GM21717 (cell line): ENCODE measurements at regions not wholly inside any gene's neighbourhood (a gene's known extent, or its start where the extent isn't known, plus 50 kb on each side); places are given as distances from the start of the nearest gene placed in this dataset.

Experiments
- ATAC-seq: cut with Tn5 transposase; IDR thresholded peaks from one replicate; pipeline ENCODE4 v1.9.1; 2021; ENCODE audit warnings: mild to moderate bottlenecking, moderate library complexity; ENCODE audit not compliant: unreplicated experiment

- no peak for ATAC-seq
Observed at GRCh38 chr16:48105976-48106375, 49.8 kb downstream of the ABCC12 start.

- no peak for ATAC-seq
Observed at GRCh38 chr16:48105456-48105855, 50.3 kb downstream of the ABCC12 start.

- ATAC-seq, result no peak
Observed at GRCh38 chr16:48103591-48103990, 52.2 kb downstream of the ABCC12 start.

- ATAC-seq, result no peak
Observed at GRCh38 chr16:48102083-48103008, 53.4 kb downstream of the ABCC12 start.

- ATAC-seq, result peak; percentile 83
Observed at GRCh38 chr16:48101069-48101674, 54.6 kb downstream of the ABCC12 start.

- ATAC-seq, result no peak
Observed at GRCh38 chr16:48099455-48099854, 56.3 kb downstream of the ABCC12 start.

- ATAC-seq, result no peak
Observed at GRCh38 chr16:48098472-48098871, 57.3 kb downstream of the ABCC12 start.

- no peak for ATAC-seq
Observed at GRCh38 chr16:48091117-48091516, 64.7 kb downstream of the ABCC12 start.

GRCh38 chr16:48089053-48089792, 66.6 kb downstream of the ABCC12 start:
- no peak for ATAC-seq

GRCh38 chr16:48087639-48088038, 68.2 kb downstream of the ABCC12 start:
- no peak for ATAC-seq

GRCh38 chr16:48086422-48086821, 69.4 kb downstream of the ABCC12 start:
- ATAC-seq, result no peak

GRCh38 chr16:48085729-48086128, 70.1 kb downstream of the ABCC12 start:
- ATAC-seq, result no peak

GRCh38 chr16:48084826-48085225, 71.0 kb downstream of the ABCC12 start:
- no peak for ATAC-seq

- ATAC-seq, result no peak
Observed at GRCh38 chr16:48082516-48082915, 73.3 kb downstream of the ABCC12 start.

GRCh38 chr16:48081656-48082055, 74.1 kb downstream of the ABCC12 start:
- ATAC-seq, result no peak

GRCh38 chr16:48076455-48077012, 79.3 kb downstream of the ABCC12 start:
- no peak for ATAC-seq

- no peak for ATAC-seq
Observed at GRCh38 chr16:48075398-48075797, 80.4 kb downstream of the ABCC12 start.

- ATAC-seq, result no peak
Observed at GRCh38 chr16:48067388-48067787, 88.4 kb downstream of the ABCC12 start.

GRCh38 chr16:48064971-48065370, 90.8 kb downstream of the ABCC12 start:
- ATAC-seq, result no peak

GRCh38 chr16:48062681-48063080, 93.1 kb downstream of the ABCC12 start:
- no peak for ATAC-seq

GRCh38 chr16:48059936-48060335, 95.9 kb downstream of the ABCC12 start:
- no peak for ATAC-seq
